ENCODE measurements at regions not wholly inside any gene's neighbourhood (a gene's known extent, or its start where the extent isn't known, plus 50 kb on each side); places are given as distances from the start of the nearest gene placed in this dataset.

DNA sequence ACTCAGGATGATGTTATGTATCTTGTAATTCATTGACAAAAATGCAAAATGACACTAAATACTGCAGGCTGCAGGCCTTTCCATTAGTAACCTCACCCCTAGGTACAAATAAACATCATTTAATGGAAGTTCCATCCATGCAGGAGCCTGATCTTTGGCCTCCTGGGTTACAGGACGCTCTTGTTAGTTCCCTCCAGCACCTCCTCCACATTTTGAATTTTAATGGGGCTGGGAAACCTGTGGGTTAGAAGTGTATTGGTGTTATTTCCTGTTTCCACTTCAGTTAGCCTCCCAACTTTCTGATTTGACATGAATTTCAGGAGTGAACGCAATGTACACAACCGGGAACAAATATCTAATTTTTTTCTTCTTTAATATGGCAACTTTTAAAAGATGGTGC lies 237.1 kb upstream of the ARGLU1 start:
- no peak for DNase-seq (ENCODE audit: low read depth in 2 of 2)

DNA sequence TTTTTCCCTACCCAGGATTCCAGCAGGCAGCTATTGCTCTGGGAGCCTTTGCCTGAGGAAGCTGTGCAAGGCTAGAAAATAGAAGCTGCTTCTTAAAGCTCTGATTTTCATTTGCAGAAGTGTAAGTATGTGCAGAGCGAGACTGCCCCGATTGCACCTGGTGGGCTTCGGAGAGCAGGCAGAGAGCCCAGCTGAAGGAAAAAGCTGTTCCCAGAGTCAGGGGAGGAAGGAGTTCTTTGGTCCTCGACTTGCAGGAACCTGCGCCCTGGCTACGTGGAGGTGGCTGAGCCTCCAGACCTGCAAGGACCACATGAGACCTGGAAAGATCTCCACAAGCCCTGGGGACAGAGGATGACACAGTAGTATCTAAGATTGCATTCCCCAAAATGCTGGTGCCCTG lies 235.0 kb upstream of the ARGLU1 start:
- no peak for DNase-seq (ENCODE audit: low read depth in 2 of 2)

DNA sequence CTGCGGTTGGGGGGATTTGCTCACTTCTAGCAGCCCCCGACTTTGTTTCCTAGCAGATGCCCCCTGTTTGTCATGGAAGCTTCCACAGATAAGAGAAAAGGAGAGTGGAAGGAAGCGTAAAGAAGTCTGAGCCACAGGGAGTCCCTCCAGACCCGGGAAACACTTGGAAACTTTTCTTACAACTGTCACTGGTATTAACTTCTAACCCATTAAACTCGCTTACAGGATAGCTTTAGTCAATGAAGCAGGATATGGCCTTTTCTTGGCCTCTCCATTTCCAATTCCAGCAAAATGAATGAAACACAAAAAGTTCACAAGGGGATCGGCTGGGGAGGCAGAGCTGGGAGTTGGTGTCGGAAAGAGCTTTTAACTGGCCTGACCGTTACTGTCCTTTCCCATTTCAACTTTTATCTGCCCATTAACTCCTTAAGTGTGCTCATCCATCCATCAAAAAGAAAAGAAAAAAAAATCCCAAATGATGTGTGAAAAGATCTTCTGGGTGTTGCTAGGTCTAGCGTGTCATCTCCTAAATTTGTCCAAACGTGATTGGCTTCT lies 231.9 kb upstream of the ARGLU1 start:
- no peak for DNase-seq (ENCODE audit: low read depth in 2 of 2)

DNA sequence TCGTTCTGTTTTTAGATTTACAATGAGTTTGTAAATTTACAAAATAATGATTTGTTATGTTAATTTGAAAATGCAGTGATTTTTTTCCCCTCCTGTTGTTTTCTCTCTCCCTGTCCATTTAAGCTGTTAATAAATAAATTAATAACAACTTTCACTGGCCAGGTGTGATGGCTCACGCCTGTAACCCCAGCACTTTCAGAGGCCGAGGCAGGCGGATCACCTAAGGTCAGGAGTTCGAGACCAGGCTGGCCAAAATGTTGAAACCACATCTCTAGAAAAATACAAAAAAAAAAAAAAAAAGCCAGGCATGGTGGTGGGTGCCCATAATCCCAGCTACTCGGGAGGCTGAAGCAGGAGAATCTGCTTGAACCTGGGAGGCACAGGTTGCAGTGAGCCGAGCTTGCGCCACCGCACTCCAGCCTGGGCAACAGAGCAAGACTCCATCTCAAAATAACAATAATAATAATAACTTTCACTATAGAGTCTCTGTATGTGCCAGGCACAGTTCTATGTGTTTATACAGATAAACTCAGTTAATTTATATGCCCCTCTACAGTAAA lies 229.2 kb upstream of the ARGLU1 start:
- DNase-seq (ENCODE audit: low read depth in 2 of 2): no peak

DNA sequence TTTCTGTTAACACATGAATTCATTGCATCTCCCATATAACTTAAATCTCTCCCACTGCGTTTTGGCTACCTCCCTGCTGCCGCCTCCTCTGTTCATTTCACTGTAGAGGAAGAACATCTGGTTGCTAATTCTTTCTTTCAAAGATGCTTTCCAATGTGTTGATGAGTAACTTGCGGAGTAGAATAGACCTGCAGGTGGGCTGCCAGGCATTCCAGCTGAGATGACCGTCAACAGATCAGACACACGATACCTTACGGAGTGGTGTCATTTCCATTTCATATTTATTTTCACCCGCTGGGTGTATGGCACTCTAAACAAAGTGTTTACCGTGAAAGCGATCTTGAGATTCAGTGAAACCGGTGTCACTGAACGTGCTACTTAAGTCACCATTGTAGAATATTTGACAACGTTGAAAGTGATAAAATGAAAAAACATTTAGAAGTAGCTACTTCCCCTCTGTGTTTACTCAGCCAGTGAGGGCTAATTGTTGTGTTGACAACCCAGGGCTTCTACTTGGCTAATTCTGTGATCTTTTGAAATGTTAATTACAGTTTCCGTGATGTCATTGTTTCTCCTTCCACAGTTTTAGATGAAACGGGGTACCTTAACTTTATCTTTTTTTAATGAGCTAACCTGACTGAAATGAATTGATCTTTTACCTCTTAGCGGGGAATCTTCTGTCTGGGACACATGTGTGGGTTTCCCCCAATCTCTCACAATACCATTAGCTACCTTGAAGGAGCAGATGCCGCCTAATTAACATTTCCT lies 228.5 kb upstream of the ARGLU1 start:
- no peak for DNase-seq (ENCODE audit: low read depth in 2 of 2)

DNA sequence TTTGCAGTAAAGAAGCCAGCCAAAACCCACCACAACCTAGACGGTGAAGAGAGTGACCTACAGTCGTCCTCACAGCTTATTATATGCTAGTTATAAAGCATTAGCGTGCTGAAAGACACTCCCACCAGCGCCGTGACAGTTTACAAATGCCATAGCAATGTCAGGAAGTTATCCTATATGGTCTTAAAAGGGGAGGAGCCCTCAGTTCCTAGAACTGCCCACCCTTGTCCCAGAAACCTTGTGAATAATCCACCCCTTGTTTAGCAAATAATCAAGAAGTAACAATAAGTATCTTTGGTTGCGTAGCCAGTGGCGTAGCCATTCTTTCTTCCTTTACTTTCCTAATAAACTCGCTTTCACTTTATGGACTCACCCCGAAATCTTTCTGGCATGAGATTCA lies 227.9 kb upstream of the ARGLU1 start:
- DNase-seq (ENCODE audit: low read depth in 2 of 2): no peak

DNA sequence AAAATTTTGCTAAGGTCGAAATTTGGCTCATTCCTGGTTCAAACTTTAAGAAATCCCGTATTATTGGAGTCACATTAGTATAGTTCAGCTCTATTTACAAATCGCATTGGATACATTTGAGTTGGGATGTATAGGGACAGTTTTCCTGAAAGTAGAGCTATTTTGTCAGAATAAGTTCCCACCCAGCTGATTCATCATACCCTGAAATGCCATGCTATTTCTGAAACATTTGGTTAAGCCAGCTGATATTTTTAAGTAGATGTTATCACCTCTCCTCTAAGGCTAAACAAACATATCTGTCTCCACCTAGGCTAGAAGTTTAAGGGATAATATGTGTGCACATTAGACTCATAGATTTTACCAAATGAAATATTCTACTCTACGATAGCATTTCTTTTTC lies 226.2 kb upstream of the ARGLU1 start:
- DNase-seq (ENCODE audit: low read depth in 2 of 2): no peak

DNA sequence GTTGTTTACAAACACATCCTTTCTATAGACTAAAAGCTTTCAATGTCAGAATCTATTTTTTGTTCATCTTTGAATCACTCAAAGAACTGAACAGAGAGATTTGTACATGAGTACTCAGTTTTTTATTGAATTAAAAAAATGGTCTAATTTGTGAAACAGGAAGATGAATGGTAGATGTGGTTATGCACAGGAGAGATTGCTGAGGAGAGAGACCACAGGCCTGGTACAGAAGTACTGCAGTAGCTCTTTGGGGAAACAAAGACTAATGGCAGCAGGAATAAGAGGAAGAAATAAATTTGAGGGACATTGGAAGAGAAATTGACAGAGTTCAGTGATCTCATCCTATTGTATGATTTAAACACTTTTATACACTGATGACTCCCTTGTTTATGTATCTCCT lies 222.0 kb upstream of the ARGLU1 start:
- DNase-seq (ENCODE audit: low read depth in 2 of 2): no peak

DNA sequence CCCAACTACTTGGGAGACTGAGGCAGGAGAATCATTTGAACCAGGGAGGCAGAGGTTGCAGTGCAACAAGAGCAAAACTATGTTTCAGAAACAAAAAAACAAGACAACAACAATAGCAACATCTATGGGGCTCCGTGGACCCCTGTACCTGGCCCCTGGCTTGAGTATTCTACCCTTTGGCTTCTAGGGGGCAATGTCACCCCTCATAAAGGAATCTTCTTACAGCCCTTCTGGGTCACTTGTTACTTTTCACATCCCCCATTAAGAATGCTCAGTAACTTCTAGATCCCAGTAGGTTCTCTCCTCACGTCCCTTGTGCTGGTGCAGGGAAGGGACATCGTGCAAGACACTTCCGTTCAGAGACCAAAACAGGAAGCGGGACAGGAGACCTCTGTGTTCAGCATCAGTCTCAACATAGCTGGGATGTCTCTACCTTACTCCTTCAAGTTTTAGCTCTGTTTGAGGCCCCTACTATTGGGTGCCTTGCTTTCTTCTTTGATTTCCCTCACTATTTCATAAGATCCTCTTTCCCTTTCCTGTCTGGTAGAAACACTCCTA lies 218.1 kb upstream of the ARGLU1 start:
- DNase-seq (ENCODE audit: low read depth in 2 of 2): no peak

DNA sequence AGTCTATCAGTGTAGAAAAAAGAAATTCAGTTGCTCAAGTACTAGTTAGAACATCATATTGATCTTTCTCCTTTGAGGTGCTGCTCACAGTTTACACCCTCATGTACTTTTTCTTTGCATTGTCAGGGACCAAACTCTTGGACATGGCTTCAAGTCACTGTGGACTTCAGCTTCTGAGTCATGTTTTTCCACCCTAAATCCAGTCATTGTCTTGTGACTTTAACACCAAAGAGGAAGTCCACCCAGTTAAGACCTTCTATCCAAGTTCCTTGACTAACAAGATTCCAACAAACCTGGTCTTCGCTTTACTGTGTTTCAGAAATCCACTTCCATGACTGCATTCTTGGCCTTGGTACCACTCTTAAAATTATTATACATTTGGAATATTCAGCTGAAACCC lies 206.7 kb upstream of the ARGLU1 start:
- no peak for DNase-seq (ENCODE audit: low read depth in 2 of 2)

DNA sequence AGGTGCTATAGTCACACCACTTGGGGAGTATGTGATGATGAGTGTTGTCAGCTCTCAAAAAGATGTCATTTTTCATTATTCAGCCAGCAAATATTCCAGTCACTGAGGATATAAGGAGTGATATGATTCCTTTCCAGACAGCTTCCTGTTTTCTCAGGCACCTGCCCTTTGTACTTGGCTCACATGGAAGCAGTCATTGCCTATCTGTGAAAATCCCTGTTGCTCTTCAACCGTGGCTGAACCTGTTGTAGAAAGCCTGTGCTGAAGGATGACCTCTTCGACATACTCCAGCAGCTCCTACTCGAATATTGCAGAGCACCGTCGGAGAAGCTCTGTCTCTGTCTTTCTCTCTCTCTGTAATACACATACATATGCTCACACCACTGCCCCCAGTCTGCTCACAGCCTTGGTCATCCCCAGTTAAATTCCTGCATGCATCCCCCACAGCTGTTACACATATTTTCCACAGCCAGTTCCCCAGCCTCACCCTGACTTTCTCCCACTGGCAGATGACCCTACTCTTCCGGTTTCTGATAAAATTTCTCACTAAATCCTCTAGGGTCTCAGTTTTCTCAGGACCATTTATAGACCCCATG lies 204.2 kb upstream of the ARGLU1 start:
- no peak for DNase-seq (ENCODE audit: low read depth in 2 of 2)

DNA sequence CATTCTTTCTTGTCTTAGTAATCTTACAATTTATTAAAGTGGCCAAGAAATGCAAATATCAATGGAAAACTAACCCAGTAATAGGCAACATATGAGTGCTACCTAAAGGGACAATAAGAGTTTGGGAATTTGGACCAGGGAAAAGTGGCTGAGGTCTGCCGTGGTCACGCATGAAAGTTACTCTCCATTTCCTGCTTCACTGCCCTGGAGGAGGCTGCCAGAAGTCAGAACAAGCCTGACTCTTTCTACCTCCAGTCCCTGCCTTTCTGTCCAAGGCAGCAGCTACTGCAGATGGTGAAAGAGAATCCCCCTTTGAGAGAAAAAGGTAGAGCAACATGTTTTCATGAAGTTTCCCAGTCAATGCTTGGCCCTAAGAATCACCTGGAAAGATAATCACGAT lies 201.1 kb upstream of the ARGLU1 start:
- DNase-seq (ENCODE audit: low read depth in 2 of 2): no peak

DNA sequence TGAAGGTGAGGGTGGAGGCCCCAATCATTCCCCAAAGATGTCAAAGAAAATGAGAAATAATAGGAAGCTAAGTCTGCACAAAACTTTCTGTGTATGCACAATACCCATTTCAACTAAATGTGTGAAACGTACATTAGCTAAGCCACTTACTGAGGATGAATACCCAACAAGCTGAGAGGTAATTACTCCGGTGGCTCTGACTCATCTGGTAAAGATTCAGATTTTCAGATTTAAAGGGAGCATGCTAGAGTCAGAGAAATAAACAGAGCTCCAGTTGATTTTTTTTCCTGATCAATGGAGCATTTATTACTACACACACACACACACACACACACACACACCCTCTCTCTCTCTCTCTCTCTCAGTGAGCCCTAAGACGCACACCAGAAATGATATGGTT lies 194.8 kb upstream of the ARGLU1 start:
- no peak for DNase-seq (ENCODE audit: low read depth in 2 of 2)

DNA sequence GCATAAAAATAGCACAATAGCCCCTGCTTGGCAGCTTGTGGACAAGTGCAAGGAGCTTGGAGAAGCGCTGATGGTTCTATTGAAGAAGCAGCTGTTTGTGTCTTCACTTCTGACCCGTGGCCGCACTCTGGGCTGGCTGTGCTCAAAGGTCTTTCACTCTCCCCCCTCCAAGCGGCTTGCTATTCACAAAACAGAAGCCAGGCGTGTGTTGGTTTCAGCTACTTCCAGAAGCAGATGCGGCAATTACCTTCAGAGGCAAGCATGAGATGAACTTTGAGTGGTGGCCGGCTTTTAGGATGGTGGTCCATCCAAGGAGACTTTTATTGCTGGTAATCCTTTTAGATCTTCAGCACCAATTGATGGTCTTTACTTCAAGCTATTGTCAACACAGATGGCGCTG lies 188.5 kb upstream of the ARGLU1 start:
- DNase-seq (ENCODE audit: low read depth in 2 of 2): no peak

DNA sequence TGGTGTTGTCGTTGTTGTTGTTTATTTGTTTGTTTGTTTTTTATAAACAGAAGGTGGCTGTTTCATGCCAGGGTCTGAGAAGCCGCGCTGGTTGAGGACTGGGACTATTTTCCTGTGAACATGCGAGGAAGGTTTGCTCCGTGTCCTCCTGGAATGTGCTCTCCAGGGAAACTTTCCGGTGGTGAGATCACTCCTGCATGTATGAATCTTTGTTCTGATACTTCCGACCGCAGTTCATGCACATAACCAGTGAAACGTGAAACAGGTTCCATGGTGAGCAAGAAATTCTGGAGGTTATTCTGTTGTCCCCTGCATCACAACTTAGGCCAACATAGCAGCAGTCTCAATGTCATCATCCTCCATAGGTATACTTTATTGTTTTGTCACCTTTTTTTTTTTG lies 187.6 kb upstream of the ARGLU1 start:
- no peak for DNase-seq (ENCODE audit: low read depth in 2 of 2)

DNA sequence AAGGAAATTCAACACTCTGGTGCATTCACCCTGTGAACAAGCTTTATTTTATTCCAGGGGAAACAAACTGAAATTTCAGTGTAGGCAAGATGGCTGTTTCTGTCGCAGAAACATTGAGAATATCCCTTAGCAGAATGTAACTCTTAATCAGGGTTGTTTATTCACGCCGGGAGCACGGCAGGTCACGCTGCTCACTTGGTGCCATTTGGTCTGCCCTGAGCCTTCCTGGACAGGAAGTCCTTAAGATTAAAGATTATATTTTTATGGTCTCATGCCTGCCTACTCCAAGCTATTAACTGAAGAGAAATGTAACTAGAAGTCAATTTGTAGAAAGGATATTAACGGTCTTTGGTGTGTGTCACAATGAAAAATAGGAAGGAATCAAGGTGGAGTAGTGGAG lies 185.3 kb upstream of the ARGLU1 start:
- DNase-seq (ENCODE audit: low read depth in 2 of 2): no peak

DNA sequence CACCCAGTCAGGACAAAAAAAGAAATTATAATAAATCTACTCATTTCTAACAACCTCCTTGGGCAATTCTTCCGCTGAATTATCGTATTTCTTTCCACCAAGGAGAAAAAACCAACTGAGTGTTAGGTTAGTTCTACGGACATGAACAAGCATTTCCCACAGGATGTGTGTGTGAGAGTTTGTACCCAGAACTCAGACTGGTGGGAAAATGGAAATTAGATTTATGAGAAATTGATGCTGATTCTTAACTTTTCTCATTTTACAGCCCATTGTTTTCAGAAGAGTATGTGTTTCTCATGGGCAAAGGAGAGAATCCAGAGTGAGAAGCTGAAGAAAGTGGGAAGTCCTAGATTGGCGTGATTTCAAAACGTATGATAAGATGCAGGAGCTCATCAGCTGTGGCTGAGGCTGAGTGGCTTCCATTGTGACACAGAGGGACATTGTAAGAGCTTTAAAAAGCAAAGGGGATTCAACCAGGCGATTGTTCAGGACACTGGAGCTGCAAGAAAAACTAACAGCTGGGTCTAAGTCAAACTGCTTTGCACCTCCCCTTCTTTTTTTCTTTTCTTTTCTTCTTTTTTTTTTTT lies 184.7 kb upstream of the ARGLU1 start:
- DNase-seq (ENCODE audit: low read depth in 2 of 2): no peak

DNA sequence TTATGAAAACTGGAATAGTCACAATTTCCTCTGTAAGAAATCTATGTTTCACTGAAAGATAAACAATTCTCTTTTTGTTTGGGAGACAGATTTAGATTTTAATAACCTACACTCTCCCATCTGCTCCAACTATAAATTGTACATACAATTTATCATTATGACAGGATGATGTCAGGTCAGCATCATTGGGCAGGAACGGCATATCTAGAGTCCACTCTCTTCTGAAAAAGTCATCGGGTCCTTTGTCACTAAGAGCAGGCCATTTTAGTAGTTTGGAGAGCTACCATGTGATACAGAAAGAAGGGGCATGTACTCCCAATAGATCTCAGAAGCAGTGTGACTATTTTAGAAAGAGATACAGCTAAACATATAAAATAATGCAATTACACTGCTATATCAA lies 180.8 kb upstream of the ARGLU1 start:
- no peak for DNase-seq (ENCODE audit: low read depth in 2 of 2)

DNA sequence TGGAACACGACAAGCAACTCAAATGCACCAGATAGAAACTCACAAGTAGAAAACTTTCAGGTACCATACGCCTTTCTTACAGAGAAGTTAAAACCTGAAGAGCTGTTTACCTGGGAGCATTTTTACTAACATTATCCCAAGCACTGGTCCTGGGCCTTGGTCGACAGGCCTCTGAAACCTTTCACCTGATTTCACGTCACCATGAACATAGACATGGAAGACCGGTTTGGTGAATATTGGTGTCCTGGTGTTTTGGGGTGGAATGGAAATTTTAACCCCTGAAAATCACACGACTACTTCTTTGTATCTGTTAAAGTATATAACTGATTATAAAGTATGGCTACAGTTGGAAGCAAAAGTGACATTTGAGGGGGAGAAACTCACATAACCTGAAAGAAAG lies 176.6 kb upstream of the ARGLU1 start:
- DNase-seq (ENCODE audit: low read depth in 2 of 2): no peak

DNA sequence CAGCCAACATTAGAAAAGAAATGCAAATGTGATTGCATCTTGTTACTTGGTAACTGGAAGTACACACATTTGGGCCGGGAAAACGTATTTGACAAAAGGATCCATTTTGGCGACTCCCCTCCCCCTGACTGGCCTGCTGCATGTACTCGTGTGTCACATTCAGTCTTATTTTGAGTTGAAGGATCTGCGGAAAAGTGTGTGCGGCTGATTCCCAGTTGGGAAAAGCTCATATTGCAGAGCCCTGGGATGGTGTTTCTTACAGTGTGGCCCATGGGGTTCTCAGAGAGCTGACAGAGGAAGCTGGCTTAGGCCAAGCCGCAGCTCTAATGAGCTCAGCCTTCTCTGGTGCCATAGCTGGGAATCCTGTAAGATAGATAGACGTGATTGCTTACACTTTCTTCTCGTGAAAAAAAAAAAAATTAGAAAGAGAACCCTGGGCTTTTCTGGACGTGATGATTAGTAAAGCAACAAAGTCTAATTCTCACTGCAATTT lies 170.3 kb upstream of the ARGLU1 start:
- no peak for DNase-seq (ENCODE audit: low read depth in 2 of 2)

DNA sequence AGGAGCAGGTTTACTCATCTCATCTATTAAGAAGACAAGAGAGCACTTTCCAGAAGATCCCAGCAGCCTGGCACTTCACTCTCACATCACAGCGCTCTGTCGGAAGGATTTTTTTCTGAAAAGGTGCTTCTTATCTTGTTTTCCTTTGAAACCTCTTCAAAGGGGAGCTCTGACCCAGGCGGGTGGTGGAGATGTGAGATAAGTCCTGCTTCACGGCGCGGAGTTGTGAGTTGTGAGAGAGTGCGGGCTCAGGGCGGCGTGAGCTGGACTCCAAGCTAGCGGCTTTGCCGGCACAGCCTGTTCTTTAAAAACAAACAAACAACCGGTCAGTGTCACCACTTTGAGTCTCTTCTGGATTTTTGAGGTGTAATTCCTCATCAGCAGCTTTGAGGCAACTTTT lies 169.0 kb upstream of the ARGLU1 start:
- DNase-seq (ENCODE audit: low read depth in 2 of 2): no peak

DNA sequence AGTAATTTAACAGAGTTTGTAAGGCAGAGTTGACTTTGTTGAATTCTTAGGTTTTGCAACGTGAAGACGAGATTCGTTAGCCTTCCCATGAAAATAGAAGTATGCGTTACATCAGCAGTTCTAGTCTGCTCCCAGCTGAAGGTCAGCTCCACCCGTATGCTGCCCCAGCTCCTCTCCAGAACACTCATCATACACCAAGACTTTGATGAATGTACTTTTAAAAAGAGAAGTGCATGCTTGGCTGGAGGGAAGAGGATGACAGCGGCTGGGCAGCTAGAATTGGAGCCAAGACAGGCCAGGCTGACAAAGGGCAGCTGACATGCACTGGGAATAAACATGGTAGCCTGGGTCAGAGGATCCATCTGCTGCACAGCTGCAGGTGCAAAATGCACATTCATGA lies 166.3 kb upstream of the ARGLU1 start:
- no peak for DNase-seq (ENCODE audit: low read depth in 2 of 2)

Data from fibroblast of skin of left quadriceps (primary cell).